GM19372 (cell line): ENCODE measurements at regions not wholly inside any gene's neighbourhood (a gene's known extent, or its start where the extent isn't known, plus 50 kb on each side); places are given as distances from the start of the nearest gene placed in this dataset.

Experiments used
- ATAC-seq: cut with Tn5 transposase; IDR thresholded peaks from one replicate; pipeline ENCODE4 v1.9.1; 2021; ENCODE audit warnings: mild to moderate bottlenecking, low read depth, moderate library complexity; ENCODE audit not compliant: unreplicated experiment

GRCh38 chr11:23022854-23023253 is 162.6 kb upstream of the CCDC179 start:
- no peak for ATAC-seq

GRCh38 chr11:23023319-23023718 is 163.0 kb upstream of the CCDC179 start:
- no peak for ATAC-seq

- no peak for ATAC-seq
These were observed 180.8 kb upstream of the CCDC179 start for GRCh38 chr11:23041001-23041503.

GRCh38 chr11:23058656-23059055 is 198.4 kb upstream of the CCDC179 start:
- ATAC-seq = no peak

GRCh38 chr11:23063276-23063675 is 203.0 kb upstream of the CCDC179 start:
- ATAC-seq = no peak

GRCh38 chr11:23078289-23078971 is 218.2 kb upstream of the CCDC179 start:
- ATAC-seq = peak; percentile 83

GRCh38 chr11:23079382-23079813 is 219.1 kb upstream of the CCDC179 start:
- ATAC-seq = peak; percentile 57

- no peak for ATAC-seq
These were observed 227.1 kb upstream of the CCDC179 start for GRCh38 chr11:23087407-23087806.

- no peak for ATAC-seq
These were observed 230.4 kb upstream of the CCDC179 start for GRCh38 chr11:23090659-23091058.

- ATAC-seq = no peak
These were observed 235.4 kb upstream of the CCDC179 start for GRCh38 chr11:23095650-23096189.

GRCh38 chr11:23097891-23098290 is 237.6 kb upstream of the CCDC179 start:
- peak; percentile 86 for ATAC-seq

- no peak for ATAC-seq
These were observed 239.0 kb upstream of the CCDC179 start for GRCh38 chr11:23099256-23099655.

GRCh38 chr11:23100726-23101125 is 240.5 kb upstream of the CCDC179 start:
- no peak for ATAC-seq

GRCh38 chr11:23103416-23103815 is 243.1 kb upstream of the CCDC179 start:
- ATAC-seq = no peak

- ATAC-seq = no peak
These were observed 251.3 kb upstream of the CCDC179 start for GRCh38 chr11:23111527-23111926.

GRCh38 chr11:23112390-23112789 is 252.1 kb upstream of the CCDC179 start:
- ATAC-seq = no peak

- no peak for ATAC-seq
These were observed 253.0 kb upstream of the CCDC179 start for GRCh38 chr11:23112987-23113886.

GRCh38 chr11:23113887-23114216 is 253.6 kb upstream of the CCDC179 start:
- no peak for ATAC-seq

- no peak for ATAC-seq
These were observed 263.5 kb upstream of the CCDC179 start for GRCh38 chr11:23123753-23124152.

- no peak for ATAC-seq
These were observed 264.0 kb upstream of the CCDC179 start for GRCh38 chr11:23124249-23124648.

GRCh38 chr11:23124996-23125395 is 264.7 kb upstream of the CCDC179 start:
- ATAC-seq = no peak
